ENCODE measurements at regions not wholly inside any gene's neighbourhood (a gene's known extent, or its start where the extent isn't known, plus 50 kb on each side); places are given as distances from the start of the nearest gene placed in this dataset.

DNA sequence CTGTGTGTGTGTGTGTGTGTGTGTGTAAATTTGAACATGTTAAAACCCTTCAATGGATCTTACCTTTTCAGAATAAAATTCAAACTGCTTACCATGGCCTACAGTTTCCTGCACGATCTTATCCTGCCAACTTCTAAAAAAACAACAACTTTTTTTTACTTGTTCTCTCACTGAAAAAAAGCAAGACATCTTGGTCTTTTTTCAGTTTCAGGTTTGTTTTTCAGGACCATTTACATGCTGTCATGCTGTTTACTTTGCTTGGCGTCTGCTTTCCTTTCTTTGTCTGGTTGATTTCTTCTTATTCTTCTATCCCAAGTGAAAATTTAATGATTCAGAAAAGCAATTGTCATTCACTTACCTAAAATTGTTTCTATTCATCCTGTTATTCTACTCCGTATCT is 286.3 kb upstream of the TMEFF2 start:
- no peak for TF ChIP-seq POLR2AphosphoS5 (IDR thresholded peaks at IDR 0.05; ENCODE audit: low read depth, low read length)
- TF ChIP-seq POLR2A (IDR thresholded peaks at IDR 0.05; ENCODE audit: low read depth, low read length): no peak
- no peak for TF ChIP-seq TAF1 (IDR thresholded peaks at IDR 0.05; ENCODE audit: borderline replicate concordance, low read depth, low read length)

All from GM12892 (cell line).